Eye (tissue), 1 donor: ENCODE measurements at regions not wholly inside any gene's neighbourhood (a gene's known extent, or its start where the extent isn't known, plus 50 kb on each side); places are given as distances from the start of the nearest gene placed in this dataset.
"Not testable (repeated sequence)": the region's sequence is repeated elsewhere in the genome, so short reads cannot be mapped to it uniquely, and the experiment has no call there.

Experiments
- DNase-seq: peaks from one replicate; pipeline ENCODE4 v3.0.0-alpha.2; 2015

GRCh38 chr10:120208488-120208887, 248.5 kb upstream of the PLPP4 start:
- DNase-seq: no peak

- DNase-seq: no peak
Observed at GRCh38 chr10:120209124-120209762, 247.8 kb upstream of the PLPP4 start.

GRCh38 chr10:120212275-120212674, 244.8 kb upstream of the PLPP4 start:
- no peak for DNase-seq

GRCh38 chr10:120213283-120213682, 243.7 kb upstream of the PLPP4 start:
- not testable (repeated sequence) for DNase-seq

- DNase-seq: peak; percentile 40
Observed at GRCh38 chr10:120217736-120218135, 239.3 kb upstream of the PLPP4 start.

- peak; percentile 67 for DNase-seq
Observed at GRCh38 chr10:120221873-120222485, 235.0 kb upstream of the PLPP4 start.

GRCh38 chr10:120229641-120230040, 227.4 kb upstream of the PLPP4 start:
- DNase-seq: no peak

- DNase-seq: not testable (repeated sequence)
Observed at GRCh38 chr10:120239695-120240094, 217.3 kb upstream of the PLPP4 start.

- no peak for DNase-seq
Observed at GRCh38 chr10:120251821-120252442, 205.1 kb upstream of the PLPP4 start.

- DNase-seq: no peak
Observed at GRCh38 chr10:120253131-120253530, 203.9 kb upstream of the PLPP4 start.

GRCh38 chr10:120260456-120260855, 196.6 kb upstream of the PLPP4 start:
- DNase-seq: no peak

GRCh38 chr10:120262857-120263547, 194.0 kb upstream of the PLPP4 start:
- DNase-seq: no peak

- DNase-seq: peak; percentile 90
Observed at GRCh38 chr10:120266022-120266421, 191.0 kb upstream of the PLPP4 start.

- DNase-seq: no peak
Observed at GRCh38 chr10:120270906-120271305, 186.1 kb upstream of the PLPP4 start.

- no peak for DNase-seq
Observed at GRCh38 chr10:120271696-120272095, 185.3 kb upstream of the PLPP4 start.

- DNase-seq: no peak
Observed at GRCh38 chr10:120272350-120272749, 184.7 kb upstream of the PLPP4 start.

GRCh38 chr10:120278069-120278468, 179.0 kb upstream of the PLPP4 start:
- no peak for DNase-seq

GRCh38 chr10:120279196-120279595, 177.8 kb upstream of the PLPP4 start:
- no peak for DNase-seq

GRCh38 chr10:120282421-120282820, 174.6 kb upstream of the PLPP4 start:
- no peak for DNase-seq

GRCh38 chr10:120282846-120283492, 174.1 kb upstream of the PLPP4 start:
- peak; percentile 81 for DNase-seq

GRCh38 chr10:120285408-120285807, 171.6 kb upstream of the PLPP4 start:
- no peak for DNase-seq

- DNase-seq: no peak
Observed at GRCh38 chr10:120286280-120286679, 170.7 kb upstream of the PLPP4 start.

GRCh38 chr10:120300513-120300912, 156.5 kb upstream of the PLPP4 start:
- DNase-seq: no peak
